ENCODE measurements at regions not wholly inside any gene's neighbourhood (a gene's known extent, or its start where the extent isn't known, plus 50 kb on each side); places are given as distances from the start of the nearest gene placed in this dataset.

DNA sequence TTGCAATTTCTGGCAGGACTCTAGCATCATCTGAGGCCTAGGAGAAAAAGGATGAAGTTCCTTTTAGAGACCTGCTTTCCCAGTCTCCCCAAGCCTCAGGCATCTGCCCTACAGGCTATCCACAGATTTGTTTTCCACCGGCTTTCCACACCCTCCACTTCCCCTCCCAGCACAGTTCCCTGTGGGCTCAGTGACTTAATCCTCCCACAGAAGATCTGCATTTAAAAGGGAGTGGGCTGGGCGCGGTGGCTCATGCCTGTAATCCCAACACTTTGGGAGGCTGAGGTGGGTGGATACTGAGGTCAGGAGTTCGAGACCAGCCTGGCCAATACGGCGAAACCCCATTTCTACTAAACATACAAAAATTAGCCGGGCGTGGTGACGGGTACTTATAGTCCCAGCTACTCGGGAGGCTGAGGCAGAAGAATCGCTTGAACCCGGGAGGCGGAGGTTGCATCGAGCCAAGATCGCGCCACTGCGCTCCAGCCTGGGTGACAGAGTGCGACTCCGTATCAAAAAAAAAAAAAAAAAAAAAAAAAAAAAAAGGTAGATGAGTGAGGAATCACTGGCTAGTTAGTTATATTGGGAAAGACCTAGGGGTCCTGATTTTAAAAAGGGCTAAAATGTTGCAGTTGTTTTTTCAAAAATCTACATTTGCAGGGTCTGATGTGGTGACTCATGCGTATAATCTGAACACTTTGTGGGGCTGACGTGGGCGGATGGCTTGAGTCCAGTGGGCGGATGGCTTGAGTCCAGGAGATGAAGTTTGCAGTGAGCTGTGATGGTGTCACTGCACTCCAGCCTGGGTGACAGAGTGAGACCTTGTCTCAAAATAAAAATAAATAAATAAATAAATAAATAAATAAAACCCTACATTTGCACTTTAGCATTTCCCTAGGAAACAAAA lies 119.5 kb downstream of the BAMBI start:
- Histone ChIP-seq H3K79me2 (ENCODE audit: control insufficient read depth, low read length) (no peaks in the 10 kb centered on the region), H3F3A (ENCODE audit: control insufficient read depth, insufficient read depth) (no peaks in the 10 kb centered on the region), H3K27ac (ENCODE audit: low read depth, low read length) (no peak overlapping the region), H3K4me1 (ENCODE audit: control insufficient read depth, low read length) (no peaks in the 10 kb centered on the region), H3K27me3 (ENCODE audit: control insufficient read depth, low read length) (no peaks in the 10 kb centered on the region), H3K36me3 (ENCODE audit: control insufficient read depth, low read length) (no peaks in the 10 kb centered on the region), H3K4me2 (ENCODE audit: low read length) (no peak overlapping the region), H3K4me3 (ENCODE audit: low read length) (no peak overlapping the region), H3K9me2 (replicated peaks; ENCODE audit: control insufficient read depth, low read length) (no peaks in the 10 kb centered on the region), H4K20me1 (ENCODE audit: control insufficient read depth, insufficient read depth, low read depth, low read length) (no peaks in the 10 kb centered on the region), H3K9me3 (ENCODE audit: control insufficient read depth, insufficient read depth, low read length) (no peaks in the 10 kb centered on the region)
- no peak for TF ChIP-seq CTCF (IDR thresholded peaks at IDR 0.05; ENCODE audit: low read depth, low read length, poor library complexity, severe bottlenecking)
- no peak for TF ChIP-seq EZH2phosphoT487 (IDR thresholded peaks at IDR 0.05; ENCODE audit: borderline replicate concordance, low read length)

DNA sequence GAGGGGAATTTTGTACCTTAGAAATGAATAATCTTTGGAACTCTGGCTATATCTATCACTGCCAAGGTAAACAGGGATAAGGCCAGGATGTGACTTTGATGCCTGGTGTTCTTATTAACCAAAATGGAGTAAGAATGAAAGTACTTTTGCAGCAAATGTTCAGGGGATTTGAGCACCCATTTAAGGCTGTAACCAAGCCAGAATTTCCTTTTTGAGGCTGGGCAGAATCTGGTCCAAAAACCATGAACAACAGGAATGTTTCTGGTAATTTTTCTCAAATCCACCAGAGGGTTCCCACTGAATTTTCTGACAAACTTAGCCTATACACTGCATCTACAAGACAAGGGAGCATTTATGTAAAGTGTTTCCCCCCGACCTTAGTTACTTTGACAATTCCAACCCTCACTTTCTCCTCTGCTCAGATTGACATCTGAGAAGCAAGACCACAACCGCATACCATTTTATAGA lies 120.6 kb downstream of the BAMBI start:
- Histone ChIP-seq H3K9me3 (ENCODE audit: control insufficient read depth, insufficient read depth, low read length) (no peaks in the 10 kb centered on the region), H3K79me2 (ENCODE audit: control insufficient read depth, low read length) (no peaks in the 10 kb centered on the region), H3K27me3 (ENCODE audit: control insufficient read depth, low read length) (no peaks in the 10 kb centered on the region), H3K27ac (ENCODE audit: low read depth, low read length) (no peak overlapping the region), H4K20me1 (ENCODE audit: control insufficient read depth, insufficient read depth, low read depth, low read length) (no peaks in the 10 kb centered on the region), H3K4me2 (ENCODE audit: low read length) (no peak overlapping the region), H3K4me1 (ENCODE audit: control insufficient read depth, low read length) (no peaks in the 10 kb centered on the region), H3F3A (ENCODE audit: control insufficient read depth, insufficient read depth) (no peaks in the 10 kb centered on the region), H3K4me3 (ENCODE audit: low read length) (no peak overlapping the region), H3K9me2 (replicated peaks; ENCODE audit: control insufficient read depth, low read length) (no peaks in the 10 kb centered on the region), H3K36me3 (ENCODE audit: control insufficient read depth, low read length) (no peaks in the 10 kb centered on the region)
- no peak for TF ChIP-seq EZH2phosphoT487 (IDR thresholded peaks at IDR 0.05; ENCODE audit: borderline replicate concordance, low read length)
- TF ChIP-seq CTCF (IDR thresholded peaks at IDR 0.05; ENCODE audit: low read depth, low read length, poor library complexity, severe bottlenecking) = no peak

GRCh38 chr10:28798428-28798955 lies 121.2 kb downstream of the BAMBI start:
- Histone ChIP-seq H4K20me1 (ENCODE audit: control insufficient read depth, insufficient read depth, low read depth, low read length) (no peaks in the 10 kb centered on the region), H3K9me3 (ENCODE audit: control insufficient read depth, insufficient read depth, low read length) (no peaks in the 10 kb centered on the region), H3K4me3 (ENCODE audit: low read length) (no peak overlapping the region), H3K4me1 (ENCODE audit: control insufficient read depth, low read length) (no peaks in the 10 kb centered on the region), H3F3A (ENCODE audit: control insufficient read depth, insufficient read depth) (no peaks in the 10 kb centered on the region), H3K27ac (ENCODE audit: low read depth, low read length) (no peak overlapping the region), H3K9me2 (replicated peaks; ENCODE audit: control insufficient read depth, low read length) (no peaks in the 10 kb centered on the region), H3K4me2 (ENCODE audit: low read length) (no peak overlapping the region), H3K36me3 (ENCODE audit: control insufficient read depth, low read length) (no peaks in the 10 kb centered on the region), H3K79me2 (ENCODE audit: control insufficient read depth, low read length) (no peaks in the 10 kb centered on the region), H3K27me3 (ENCODE audit: control insufficient read depth, low read length) (no peaks in the 10 kb centered on the region)
- TF ChIP-seq EZH2phosphoT487 (IDR thresholded peaks at IDR 0.05; ENCODE audit: borderline replicate concordance, low read length) (no peak), CTCF (IDR thresholded peaks at IDR 0.05; ENCODE audit: low read depth, low read length, poor library complexity, severe bottlenecking) (no peak)

Data from DOHH2 (cell line).